GM12878 (cell line): ENCODE measurements at regions not wholly inside any gene's neighbourhood (a gene's known extent, or its start where the extent isn't known, plus 50 kb on each side); places are given as distances from the start of the nearest gene placed in this dataset.

ENCODE experiments used
- CBFB ChIP-seq: IDR thresholded peaks from 2 replicates; pipeline ENCODE4 v1.6.1; 2016; ENCODE audit warnings: antibody characterized with exemption, low read depth
- CEBPB ChIP-seq, 2 experiments: fragments of 150-350 bp in 1 of 2; IDR thresholded peaks; 2 replicates each; pipeline ENCODE4 v1.6.1; 2012 to 2014; ENCODE audit warnings: low read depth in 2 of 2, low read length in 2 of 2, borderline replicate concordance in 1 of 2, inconsistent platforms in 1 of 2
- EP300 ChIP-seq, 2 experiments: fragments of 150-350 bp in 1 of 2; IDR thresholded peaks; 2 replicates each; pipeline ENCODE4 v1.6.1; 2011 to 2012; ENCODE audit warnings: low read depth in 2 of 2, low read length in 2 of 2, borderline replicate concordance in 1 of 2, improper control_type of control experiment in 1 of 2, inconsistent platforms in 1 of 2; ENCODE audit not compliant: control insufficient read depth in 1 of 2
- EZH2 ChIP-seq: IDR thresholded peaks from 2 replicates; pipeline ENCODE4 v1.6.1; 2012; ENCODE audit warnings: low read depth, mild to moderate bottlenecking, control low read depth, inconsistent platforms, low read length, borderline replicate concordance; ENCODE audit not compliant: control insufficient read depth
- MEF2A ChIP-seq: IDR thresholded peaks from 2 replicates; pipeline ENCODE4 v1.6.1; 2011; ENCODE audit warnings: low read depth, mild to moderate bottlenecking, low read length, moderate library complexity; ENCODE audit not compliant: insufficient read depth
- MYC ChIP-seq: IDR thresholded peaks from 2 replicates; pipeline ENCODE4 v1.6.1; 2011; ENCODE audit warnings: mild to moderate bottlenecking, low read length, moderate library complexity, inconsistent platforms; ENCODE audit not compliant: insufficient read depth, insufficient replicate concordance, insufficient read length, severe bottlenecking
- POLR2A ChIP-seq: IDR thresholded peaks from 2 replicates; pipeline ENCODE4 v1.6.1; 2011; ENCODE audit warnings: low read depth, mild to moderate bottlenecking, low read length
- SREBF2 ChIP-seq: IDR thresholded peaks from 2 replicates; pipeline ENCODE4 v1.6.1; 2012; ENCODE audit warnings: mild to moderate bottlenecking, low read length
- SUZ12 ChIP-seq: fragments of 200-600 bp; sonication (generic); IDR thresholded peaks from one replicate; pipeline ENCODE4 v1.6.1; 2018; ENCODE audit warnings: antibody characterized with exemption, mild to moderate bottlenecking; ENCODE audit not compliant: unreplicated experiment
- ZBTB33 ChIP-seq: fragments of 450-650 bp; IDR thresholded peaks from 2 replicates; pipeline ENCODE4 v1.6.1; 2017; ENCODE audit warnings: mild to moderate bottlenecking
- TF ChIP-seq, protein P1 (sequence below): fragments of 450-650 bp; IDR thresholded peaks from 2 replicates; pipeline ENCODE4 v1.6.1; 2016; ENCODE audit warnings: mild to moderate bottlenecking
- TF ChIP-seq, protein P2 (sequence below), 3 experiments: IDR thresholded peaks in 2 of 3; conservative IDR thresholded peaks in 1 of 3; 2 replicates each; pipeline ENCODE4 v1.5.1; 2011; ENCODE audit warnings: low read depth in 3 of 3, low read length in 3 of 3, mild to moderate bottlenecking in 3 of 3, control low read depth in 2 of 3, moderate library complexity in 2 of 3, inconsistent platforms in 1 of 3, mixed read lengths in 1 of 3; ENCODE audit not compliant: control insufficient read depth in 2 of 3, insufficient read depth in 1 of 3; ENCODE audit errors: extremely low read depth in 1 of 3

- no peak for TF ChIP-seq SUZ12
- TF ChIP-seq ZBTB33 = no peak
- TF ChIP-seq, protein P1, sequence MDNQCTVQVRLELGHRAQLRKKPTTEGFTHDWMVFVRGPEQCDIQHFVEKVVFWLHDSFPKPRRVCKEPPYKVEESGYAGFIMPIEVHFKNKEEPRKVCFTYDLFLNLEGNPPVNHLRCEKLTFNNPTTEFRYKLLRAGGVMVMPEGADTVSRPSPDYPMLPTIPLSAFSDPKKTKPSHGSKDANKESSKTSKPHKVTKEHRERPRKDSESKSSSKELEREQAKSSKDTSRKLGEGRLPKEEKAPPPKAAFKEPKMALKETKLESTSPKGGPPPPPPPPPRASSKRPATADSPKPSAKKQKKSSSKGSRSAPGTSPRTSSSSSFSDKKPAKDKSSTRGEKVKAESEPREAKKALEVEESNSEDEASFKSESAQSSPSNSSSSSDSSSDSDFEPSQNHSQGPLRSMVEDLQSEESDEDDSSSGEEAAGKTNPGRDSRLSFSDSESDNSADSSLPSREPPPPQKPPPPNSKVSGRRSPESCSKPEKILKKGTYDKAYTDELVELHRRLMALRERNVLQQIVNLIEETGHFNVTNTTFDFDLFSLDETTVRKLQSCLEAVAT = no peak
- no peak for TF ChIP-seq CEBPB (IDR thresholded peaks at IDR 0.05; ENCODE audit: borderline replicate concordance in 1 of 2, low read depth in 2 of 2, low read length in 2 of 2)
- TF ChIP-seq SREBF2 = no peak
- TF ChIP-seq, protein P2, sequence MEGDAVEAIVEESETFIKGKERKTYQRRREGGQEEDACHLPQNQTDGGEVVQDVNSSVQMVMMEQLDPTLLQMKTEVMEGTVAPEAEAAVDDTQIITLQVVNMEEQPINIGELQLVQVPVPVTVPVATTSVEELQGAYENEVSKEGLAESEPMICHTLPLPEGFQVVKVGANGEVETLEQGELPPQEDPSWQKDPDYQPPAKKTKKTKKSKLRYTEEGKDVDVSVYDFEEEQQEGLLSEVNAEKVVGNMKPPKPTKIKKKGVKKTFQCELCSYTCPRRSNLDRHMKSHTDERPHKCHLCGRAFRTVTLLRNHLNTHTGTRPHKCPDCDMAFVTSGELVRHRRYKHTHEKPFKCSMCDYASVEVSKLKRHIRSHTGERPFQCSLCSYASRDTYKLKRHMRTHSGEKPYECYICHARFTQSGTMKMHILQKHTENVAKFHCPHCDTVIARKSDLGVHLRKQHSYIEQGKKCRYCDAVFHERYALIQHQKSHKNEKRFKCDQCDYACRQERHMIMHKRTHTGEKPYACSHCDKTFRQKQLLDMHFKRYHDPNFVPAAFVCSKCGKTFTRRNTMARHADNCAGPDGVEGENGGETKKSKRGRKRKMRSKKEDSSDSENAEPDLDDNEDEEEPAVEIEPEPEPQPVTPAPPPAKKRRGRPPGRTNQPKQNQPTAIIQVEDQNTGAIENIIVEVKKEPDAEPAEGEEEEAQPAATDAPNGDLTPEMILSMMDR (IDR thresholded peaks at IDR 0.05 in 2 of 3, conservative IDR thresholded peaks at IDR 0.05 in 1 of 3; ENCODE audit: control insufficient read depth in 2 of 3, extremely low read depth in 1 of 3, insufficient read depth in 1 of 3, low read depth in 3 of 3, low read length in 3 of 3) = no peak
- no peak for TF ChIP-seq EP300 (IDR thresholded peaks at IDR 0.05; ENCODE audit: borderline replicate concordance in 1 of 2, control insufficient read depth in 1 of 2, low read depth in 2 of 2, low read length in 2 of 2)
- no peak for TF ChIP-seq POLR2A
- no peak for TF ChIP-seq MYC
- no peak for TF ChIP-seq MEF2A
- TF ChIP-seq CBFB = no peak
- no peak for TF ChIP-seq EZH2
These were observed 156.4 kb upstream of the MMADHC start for GRCh38 chr2:149743842-149744448.
